Sigmoid colon (tissue), 6 donors: ENCODE measurements at regions not wholly inside any gene's neighbourhood (a gene's known extent, or its start where the extent isn't known, plus 50 kb on each side); places are given as distances from the start of the nearest gene placed in this dataset.
A peak's percentile ranks its signal among the peaks of the same experiment; 100 is the strongest.

Experiments
- DNase-seq: peaks from one replicate; pipeline ENCODE4 v3.0.0-alpha.2; 2019
- H3K27ac ChIP-seq, 4 donors: fragments of 200-600 bp; sonication (generic); one replicate each; pipeline ENCODE4 v1.5.1; 2016 to 2019; ENCODE audit warnings: mild to moderate bottlenecking in 1 of 4
- H3K27me3 ChIP-seq, 3 donors: fragments of 200-600 bp; sonication (generic); one replicate each; pipeline ENCODE4 v1.5.1; 2019; ENCODE audit warnings: mild to moderate bottlenecking in 1 of 3
- H3K36me3 ChIP-seq, 4 donors: fragments of 200-600 bp; sonication (generic); one replicate each; pipeline ENCODE4 v1.5.1; 2016 to 2019
- H3K4me1 ChIP-seq, 4 donors: fragments of 200-600 bp; sonication (generic); one replicate each; pipeline ENCODE4 v1.5.1; 2017 to 2019
- H3K4me3 ChIP-seq, 4 donors: fragments of 200-600 bp; sonication (generic); one replicate each; pipeline ENCODE4 v1.5.1; 2017 to 2019; ENCODE audit warnings: mild to moderate bottlenecking in 2 of 4, moderate library complexity in 1 of 4
- H3K9me3 ChIP-seq, 4 donors: fragments of 200-600 bp in 3 of 4; sonication (generic) in 3 of 4; one replicate each; pipeline versions ENCODE4 v1.5.1 to v1.6.1; 2013 to 2019
- EP300 ChIP-seq, 4 donors: sonication (generic); formaldehyde crosslinking; IDR thresholded peaks; one replicate each; pipeline ENCODE4 v1.6.1; 2017; ENCODE audit warnings: antibody characterized with exemption in 4 of 4
- POLR2A ChIP-seq, 2 donors: fragments of 450-650 bp; IDR thresholded peaks; one replicate each; pipeline ENCODE4 v1.6.1; 2016; ENCODE audit warnings: antibody characterized with exemption in 2 of 2, mild to moderate bottlenecking in 2 of 2, moderate library complexity in 2 of 2
- POLR2AphosphoS5 ChIP-seq, 4 donors: sonication (generic); formaldehyde crosslinking; IDR thresholded peaks; one replicate each; pipeline ENCODE4 v1.6.1; 2017; ENCODE audit warnings: antibody characterized with exemption in 4 of 4
- WGBS, 2 donors: extraction: QIAGEN DNeasy Blood & Tissue Kit; methylation state at CpG; one replicate each; pipeline ENCODE4 v1.1.7; 2013; 5-methylcytosine and 5-hydroxymethylcytosine counted together
- intact Hi-C: fragments of 100-400 bp; cut with DNase I; formaldehyde crosslinking; loops from one replicate; pipeline ENCODE4 v1.15.1; 2023
- TF ChIP-seq, protein P1 (sequence below), 4 experiments: fragments of 450-650 bp in 3 of 4; fragments of 200-600 bp in 1 of 4; IDR thresholded peaks; one replicate each; pipeline ENCODE4 v1.5.1; 2016 to 2019; ENCODE audit warnings: antibody characterized with exemption in 4 of 4, mild to moderate bottlenecking in 3 of 4, moderate library complexity in 2 of 4
- donor health status: healthy with polysubstance abuse.
- donor health status: healthy.

- DNase-seq = peak; percentile 85
- 73 to 75% methylated on average over 6 of the region's 6 CpGs for WGBS, 2 donors
- H3K36me3 ChIP-seq = no peaks in the 10 kb centered on the region
- H3K27me3 ChIP-seq = no peaks in the 10 kb centered on the region
- peaks cover 0 to 14% (median 5%) of the 10 kb centered on the region in 4 donors for H3K4me1 ChIP-seq
- H3K4me3 ChIP-seq = no peak overlapping the region
- intact Hi-C loops = no loop called here
- TF ChIP-seq EP300 (IDR thresholded peaks at IDR 0.05) = peak in 3 of 4 donors; percentile 55 to 72 (median 57)
- peak; percentile 56 to 82 (median 75) for TF ChIP-seq POLR2AphosphoS5 (IDR thresholded peaks at IDR 0.05)
- TF ChIP-seq, protein P1, sequence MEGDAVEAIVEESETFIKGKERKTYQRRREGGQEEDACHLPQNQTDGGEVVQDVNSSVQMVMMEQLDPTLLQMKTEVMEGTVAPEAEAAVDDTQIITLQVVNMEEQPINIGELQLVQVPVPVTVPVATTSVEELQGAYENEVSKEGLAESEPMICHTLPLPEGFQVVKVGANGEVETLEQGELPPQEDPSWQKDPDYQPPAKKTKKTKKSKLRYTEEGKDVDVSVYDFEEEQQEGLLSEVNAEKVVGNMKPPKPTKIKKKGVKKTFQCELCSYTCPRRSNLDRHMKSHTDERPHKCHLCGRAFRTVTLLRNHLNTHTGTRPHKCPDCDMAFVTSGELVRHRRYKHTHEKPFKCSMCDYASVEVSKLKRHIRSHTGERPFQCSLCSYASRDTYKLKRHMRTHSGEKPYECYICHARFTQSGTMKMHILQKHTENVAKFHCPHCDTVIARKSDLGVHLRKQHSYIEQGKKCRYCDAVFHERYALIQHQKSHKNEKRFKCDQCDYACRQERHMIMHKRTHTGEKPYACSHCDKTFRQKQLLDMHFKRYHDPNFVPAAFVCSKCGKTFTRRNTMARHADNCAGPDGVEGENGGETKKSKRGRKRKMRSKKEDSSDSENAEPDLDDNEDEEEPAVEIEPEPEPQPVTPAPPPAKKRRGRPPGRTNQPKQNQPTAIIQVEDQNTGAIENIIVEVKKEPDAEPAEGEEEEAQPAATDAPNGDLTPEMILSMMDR (IDR thresholded peaks at IDR 0.05) = no peak
- TF ChIP-seq POLR2A (IDR thresholded peaks at IDR 0.05) = no peak
- peak overlapping the region in 2 of 4 donors; percentile 21 to 60 for H3K27ac ChIP-seq
- no peaks in the 10 kb centered on the region for H3K9me3 ChIP-seq
Measured at GRCh38 chr3:148023994-148024393, 614.8 kb downstream of the ZIC1 start.

- TF ChIP-seq POLR2A (IDR thresholded peaks at IDR 0.05) = no peak
- Histone ChIP-seq H3K27me3 (no peaks in the 10 kb centered on the region), H3K27ac (no peak overlapping the region), H3K4me3 (no peak overlapping the region), H3K4me1 (peaks cover 0 to 14% (median 5%) of the 10 kb centered on the region in 4 donors), H3K9me3 (no peaks in the 10 kb centered on the region), H3K36me3 (no peaks in the 10 kb centered on the region)
- intact Hi-C loops = no loop called here
- no peak for DNase-seq
- 88% methylated on average over 6 of the region's 6 CpGs for WGBS, 2 donors
Measured at GRCh38 chr3:148026009-148026588, 616.9 kb downstream of the ZIC1 start.

- Histone ChIP-seq H3K9me3 (no peaks in the 10 kb centered on the region), H3K27me3 (no peaks in the 10 kb centered on the region), H3K27ac (no peak overlapping the region), H3K4me3 (no peak overlapping the region), H3K4me1 (no peaks in the 10 kb centered on the region), H3K36me3 (no peaks in the 10 kb centered on the region)
- DNase-seq = no peak
- WGBS, 2 donors = 89 to 92% methylated on average over 2 of the region's 2 CpGs
- intact Hi-C loops = no loop called here
- TF ChIP-seq, protein P1 (IDR thresholded peaks at IDR 0.05) = no peak
- TF ChIP-seq POLR2A (IDR thresholded peaks at IDR 0.05) (no peak), POLR2AphosphoS5 (IDR thresholded peaks at IDR 0.05) (no peak), EP300 (IDR thresholded peaks at IDR 0.05) (no peak)
Measured at GRCh38 chr3:148030975-148031374, 621.8 kb downstream of the ZIC1 start.

- TF ChIP-seq, protein P1 (IDR thresholded peaks at IDR 0.05) = no peak
- TF ChIP-seq POLR2A (IDR thresholded peaks at IDR 0.05) (no peak), POLR2AphosphoS5 (IDR thresholded peaks at IDR 0.05) (no peak), EP300 (IDR thresholded peaks at IDR 0.05) (no peak)
- H3K27me3 ChIP-seq = no peaks in the 10 kb centered on the region
- H3K4me1 ChIP-seq = no peaks in the 10 kb centered on the region
- no peaks in the 10 kb centered on the region for H3K36me3 ChIP-seq
- intact Hi-C loops = no loop called here
- WGBS, 2 donors = 26 to 61% methylated on average over 3 of the region's 3 CpGs
- no peak overlapping the region for H3K27ac ChIP-seq
- no peak overlapping the region for H3K4me3 ChIP-seq
- H3K9me3 ChIP-seq = no peaks in the 10 kb centered on the region
- no peak for DNase-seq
Measured at GRCh38 chr3:148034353-148034752, 625.2 kb downstream of the ZIC1 start.

DNA sequence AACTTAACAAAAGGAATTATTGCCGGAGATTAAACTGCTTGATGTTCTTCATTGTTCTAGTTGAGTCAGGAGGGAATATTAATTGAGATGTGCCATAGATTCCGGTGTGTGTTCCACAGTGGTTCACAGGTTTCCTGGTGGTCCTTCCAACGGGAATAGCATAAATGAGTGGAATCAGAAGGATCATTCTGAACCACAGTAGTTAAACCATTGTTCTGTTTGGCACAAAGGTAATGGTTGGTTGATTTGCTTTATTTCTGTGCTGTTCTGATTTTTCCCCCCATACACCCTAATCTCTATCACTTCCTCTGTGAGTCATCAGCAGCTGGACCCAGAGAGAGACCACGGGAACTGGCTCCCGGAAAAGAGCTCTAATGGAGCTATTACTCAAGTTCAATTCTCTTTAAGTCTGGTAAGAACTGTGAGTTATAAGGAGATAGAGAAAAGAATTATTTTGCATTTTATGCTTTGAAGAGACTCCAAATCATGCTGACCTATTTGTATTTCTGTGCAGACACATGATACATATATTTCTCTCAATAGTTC lies 627.2 kb downstream of the ZIC1 start:
- Histone ChIP-seq H3K9me3 (no peaks in the 10 kb centered on the region), H3K4me1 (no peaks in the 10 kb centered on the region), H3K4me3 (no peak overlapping the region), H3K27ac (no peak overlapping the region), H3K36me3 (no peaks in the 10 kb centered on the region), H3K27me3 (no peaks in the 10 kb centered on the region)
- TF ChIP-seq POLR2A (IDR thresholded peaks at IDR 0.05) = no peak
- TF ChIP-seq POLR2AphosphoS5 (IDR thresholded peaks at IDR 0.05) = no peak
- TF ChIP-seq, protein P1 (IDR thresholded peaks at IDR 0.05) = no peak
- no peak for TF ChIP-seq EP300 (IDR thresholded peaks at IDR 0.05)
- intact Hi-C loops = no loop called here
- DNase-seq = no peak
- 69 to 71% methylated on average over 5 of the region's 5 CpGs for WGBS, 2 donors
